Neuronal stem cell (in vitro differentiated cells): ENCODE measurements at regions not wholly inside any gene's neighbourhood (a gene's known extent, or its start where the extent isn't known, plus 50 kb on each side); places are given as distances from the start of the nearest gene placed in this dataset.
A peak's percentile ranks its signal among the peaks of the same experiment; 100 is the strongest.

Source experiments
- DNase-seq: peaks from one replicate; pipeline ENCODE4 v3.0.0-alpha.2; 2013; ENCODE audit warnings: low spot score
- H2AFZ ChIP-seq: one replicate; pipeline ENCODE4 v1.6.1; 2013; ENCODE audit warnings: mild to moderate bottlenecking, low read length, inconsistent platforms
- H2AK5ac ChIP-seq: 2 replicates; pipeline ENCODE4 v1.6.1; 2013; ENCODE audit warnings: low read depth, mild to moderate bottlenecking, inconsistent platforms, low read length, moderate library complexity, mixed read lengths
- H2BK120ac ChIP-seq: 2 replicates; pipeline ENCODE4 v1.6.1; 2013; ENCODE audit warnings: low read depth, mild to moderate bottlenecking, inconsistent platforms, low read length, moderate library complexity, mixed read lengths
- H2BK12ac ChIP-seq: one replicate; pipeline ENCODE4 v1.6.1; 2013; ENCODE audit warnings: low read length, inconsistent platforms
- H2BK15ac ChIP-seq: 2 replicates; pipeline ENCODE4 v1.6.1; 2013; ENCODE audit warnings: mild to moderate bottlenecking, low read length, inconsistent platforms, mixed read lengths
- H2BK5ac ChIP-seq: one replicate; pipeline ENCODE4 v1.6.1; 2013; ENCODE audit warnings: inconsistent platforms, mild to moderate bottlenecking, low read length, moderate library complexity
- H3K14ac ChIP-seq: one replicate; pipeline ENCODE4 v1.6.1; 2013; ENCODE audit warnings: low read length, inconsistent platforms
- H3K18ac ChIP-seq: 2 replicates; pipeline ENCODE4 v1.6.1; 2013; ENCODE audit warnings: low read length, inconsistent platforms
- H3K23ac ChIP-seq: 2 replicates; pipeline ENCODE4 v1.6.1; 2013; ENCODE audit warnings: low read depth, mild to moderate bottlenecking, mixed read lengths, low read length, inconsistent platforms; ENCODE audit not compliant: poor library complexity
- H3K27ac ChIP-seq: replicated peaks from 3 replicates; pipeline ENCODE4 v1.5.1; 2013; ENCODE audit warnings: low read length, inconsistent platforms
- H3K27me3 ChIP-seq, 3 experiments: 2 replicates each; pipeline ENCODE4 v1.6.1; 2013; ENCODE audit warnings: low read length in 3 of 3, mild to moderate bottlenecking in 2 of 3, inconsistent platforms in 1 of 3, low read depth in 1 of 3, mixed read lengths in 1 of 3, moderate library complexity in 1 of 3; ENCODE audit not compliant: control insufficient read depth in 3 of 3, insufficient read depth in 3 of 3
- H3K36me3 ChIP-seq, 2 donors: replicated peaks in 1 of 2; 2 replicates each; pipeline ENCODE4 v1.6.1; 2013; ENCODE audit warnings: low read length in 2 of 2; ENCODE audit not compliant: control insufficient read depth in 2 of 2, insufficient read depth in 2 of 2
- H3K4ac ChIP-seq: 2 replicates; pipeline ENCODE4 v1.6.1; 2013; ENCODE audit warnings: inconsistent platforms, mild to moderate bottlenecking, low read length, moderate library complexity
- H3K4me1 ChIP-seq, 2 donors: 1 replicate in 1 of 2; 2 replicates in 1 of 2; pipeline ENCODE4 v1.6.1; 2013; ENCODE audit warnings: low read length in 2 of 2, low read depth in 1 of 2; ENCODE audit not compliant: control insufficient read depth in 2 of 2, insufficient read depth in 1 of 2
- H3K4me2 ChIP-seq: one replicate; pipeline ENCODE4 v1.6.1; 2013; ENCODE audit warnings: mild to moderate bottlenecking, low read length, inconsistent platforms; ENCODE audit not compliant: insufficient read depth, poor library complexity, severe bottlenecking
- H3K4me3 ChIP-seq, 2 donors: 2 replicates each; pipeline ENCODE4 v1.5.1; 2013; ENCODE audit warnings: low read length in 2 of 2, mild to moderate bottlenecking in 2 of 2, inconsistent platforms in 1 of 2, moderate library complexity in 1 of 2
- H3K79me1 ChIP-seq: one replicate; pipeline ENCODE4 v1.6.1; 2013; ENCODE audit warnings: low read depth, mild to moderate bottlenecking, inconsistent platforms, low read length, moderate library complexity
- H3K9ac ChIP-seq: one replicate; pipeline ENCODE4 v1.6.1; 2013; ENCODE audit warnings: mild to moderate bottlenecking, low read depth, low read length, inconsistent platforms; ENCODE audit not compliant: poor library complexity
- H3K9me3 ChIP-seq, 2 donors: replicated peaks in 1 of 2; 2 replicates each; pipeline versions ENCODE3 to v1.6.1; 2013; ENCODE audit warnings: low read length in 2 of 2, mild to moderate bottlenecking in 2 of 2, inconsistent platforms in 1 of 2, low read depth in 1 of 2, mixed read lengths in 1 of 2, moderate library complexity in 1 of 2; ENCODE audit not compliant: control insufficient read depth in 2 of 2, insufficient read depth in 1 of 2
- H4K8ac ChIP-seq: one replicate; pipeline ENCODE4 v1.6.1; 2013; ENCODE audit warnings: low read depth, mild to moderate bottlenecking, inconsistent platforms, low read length, moderate library complexity
- H4K91ac ChIP-seq: one replicate; pipeline ENCODE4 v1.6.1; 2013; ENCODE audit warnings: low read length, low read depth, mild to moderate bottlenecking, inconsistent platforms; ENCODE audit not compliant: poor library complexity
- WGBS, 2 donors: extraction: QIAGEN DNeasy Blood & Tissue Kit; methylation state at CpG; one replicate each; pipeline ENCODE4 v1.1.7; 2013; ENCODE audit warnings: missing lambda C conversion rate in 2 of 2, mixed read lengths in 1 of 2; ENCODE audit not compliant: insufficient read length in 2 of 2, insufficient replicate concordance in 1 of 2; ENCODE audit errors: extremely low coverage in 2 of 2; 5-methylcytosine and 5-hydroxymethylcytosine counted together

GRCh38 chr7:10015687-10016086 is 958.0 kb upstream of the PHF14 start:
- H2AFZ ChIP-seq: no peak overlapping the region
- no peaks in the 10 kb centered on the region for H3K79me1 ChIP-seq
- no peaks in the 10 kb centered on the region for H3K4me1 ChIP-seq
- no peaks in the 10 kb centered on the region for H3K27me3 ChIP-seq
- H3K36me3 ChIP-seq: no peaks in the 10 kb centered on the region
- no peak overlapping the region for H2BK15ac ChIP-seq
- no peak overlapping the region for H2BK120ac ChIP-seq
- no peak overlapping the region for H3K14ac ChIP-seq
- no peak overlapping the region for H4K8ac ChIP-seq
- no peak overlapping the region for H3K18ac ChIP-seq
- no peak overlapping the region for H3K23ac ChIP-seq
- H2AK5ac ChIP-seq: no peak overlapping the region
- no peak overlapping the region for H2BK12ac ChIP-seq
- H3K4me2 ChIP-seq: no peak overlapping the region
- no peak overlapping the region for H3K4ac ChIP-seq
- H3K4me3 ChIP-seq: no peak overlapping the region
- H3K27ac ChIP-seq: no peak overlapping the region
- DNase-seq: no peak
- H2BK5ac ChIP-seq: no peak overlapping the region
- no peak overlapping the region for H3K9ac ChIP-seq
- peaks cover 0 to 4% of the 10 kb centered on the region in 2 donors for H3K9me3 ChIP-seq
- no peak overlapping the region for H4K91ac ChIP-seq
- WGBS, 2 donors: no CpG with 5 or more reads among the region's 1 CpG

GRCh38 chr7:10022480-10022879 is 951.2 kb upstream of the PHF14 start:
- H3K9ac ChIP-seq: no peak overlapping the region
- no peak overlapping the region for H4K91ac ChIP-seq
- H3K4ac ChIP-seq: no peak overlapping the region
- no peak overlapping the region for H3K18ac ChIP-seq
- no peak overlapping the region for H2BK5ac ChIP-seq
- H2BK15ac ChIP-seq: no peak overlapping the region
- no peak for DNase-seq
- no peak overlapping the region for H2AFZ ChIP-seq
- no peaks in the 10 kb centered on the region for H3K27me3 ChIP-seq
- no CpG with 5 or more reads among the region's 3 CpGs for WGBS, 2 donors
- H3K23ac ChIP-seq: no peak overlapping the region
- no peak overlapping the region for H3K4me3 ChIP-seq
- no peaks in the 10 kb centered on the region for H3K79me1 ChIP-seq
- H3K9me3 ChIP-seq: no peaks in the 10 kb centered on the region
- H4K8ac ChIP-seq: no peak overlapping the region
- no peak overlapping the region for H3K27ac ChIP-seq
- no peak overlapping the region for H2AK5ac ChIP-seq
- no peak overlapping the region for H3K14ac ChIP-seq
- no peaks in the 10 kb centered on the region for H3K4me1 ChIP-seq
- no peaks in the 10 kb centered on the region for H3K36me3 ChIP-seq
- no peak overlapping the region for H3K4me2 ChIP-seq
- H2BK120ac ChIP-seq: no peak overlapping the region
- no peak overlapping the region for H2BK12ac ChIP-seq

- no peak overlapping the region for H3K14ac ChIP-seq
- H2BK15ac ChIP-seq: no peak overlapping the region
- H3K18ac ChIP-seq: no peak overlapping the region
- no peak overlapping the region for H3K27ac ChIP-seq
- no peak overlapping the region for H3K23ac ChIP-seq
- H2BK120ac ChIP-seq: no peak overlapping the region
- H2BK5ac ChIP-seq: no peak overlapping the region
- no peaks in the 10 kb centered on the region for H3K9me3 ChIP-seq
- peak overlapping the region; percentile 60 for H2AFZ ChIP-seq
- DNase-seq: peak; percentile 36
- no peak overlapping the region for H4K91ac ChIP-seq
- no CpG with 5 or more reads among the region's 2 CpGs for WGBS, 2 donors
- H3K4me1 ChIP-seq: no peaks in the 10 kb centered on the region
- H3K9ac ChIP-seq: no peak overlapping the region
- no peaks in the 10 kb centered on the region for H3K36me3 ChIP-seq
- no peaks in the 10 kb centered on the region for H3K27me3 ChIP-seq
- H3K4ac ChIP-seq: no peak overlapping the region
- H2BK12ac ChIP-seq: no peak overlapping the region
- no peak overlapping the region for H2AK5ac ChIP-seq
- H3K79me1 ChIP-seq: no peaks in the 10 kb centered on the region
- no peak overlapping the region for H4K8ac ChIP-seq
- no peak overlapping the region for H3K4me3 ChIP-seq
- no peak overlapping the region for H3K4me2 ChIP-seq
Measured at GRCh38 chr7:10022957-10023356, 950.7 kb upstream of the PHF14 start.

GRCh38 chr7:10034843-10035556 is 938.7 kb upstream of the PHF14 start:
- no CpG with 5 or more reads among the region's 5 CpGs for WGBS, 2 donors
- no peak overlapping the region for H3K23ac ChIP-seq
- H4K91ac ChIP-seq: no peak overlapping the region
- H3K79me1 ChIP-seq: no peaks in the 10 kb centered on the region
- no peak overlapping the region for H3K9ac ChIP-seq
- no peak overlapping the region for H2BK15ac ChIP-seq
- H3K27me3 ChIP-seq: no peaks in the 10 kb centered on the region
- H3K36me3 ChIP-seq: no peaks in the 10 kb centered on the region
- H3K18ac ChIP-seq: no peak overlapping the region
- no peaks in the 10 kb centered on the region for H3K9me3 ChIP-seq
- no peak overlapping the region for H3K27ac ChIP-seq
- H2AFZ ChIP-seq: no peak overlapping the region
- H3K14ac ChIP-seq: no peak overlapping the region
- no peak for DNase-seq
- no peak overlapping the region for H3K4me2 ChIP-seq
- no peak overlapping the region for H2BK12ac ChIP-seq
- H2BK120ac ChIP-seq: no peak overlapping the region
- no peak overlapping the region for H3K4me3 ChIP-seq
- no peak overlapping the region for H4K8ac ChIP-seq
- H3K4me1 ChIP-seq: no peaks in the 10 kb centered on the region
- H2BK5ac ChIP-seq: no peak overlapping the region
- no peak overlapping the region for H2AK5ac ChIP-seq
- no peak overlapping the region for H3K4ac ChIP-seq
